ENCODE measurements at regions not wholly inside any gene's neighbourhood (a gene's known extent, or its start where the extent isn't known, plus 50 kb on each side); places are given as distances from the start of the nearest gene placed in this dataset.
"Not testable (repeated sequence)": the region's sequence is repeated elsewhere in the genome, so short reads cannot be mapped to it uniquely, and the experiment has no call there.

GRCh38 chr3:43236008-43236407 is 50.3 kb upstream of the SNRK start:
- ATAC-seq (ENCODE audit: low FRiP score) = no peak
- no peak for TF ChIP-seq CTCF (IDR thresholded peaks at IDR 0.05)
- no peak for DNase-seq (ENCODE audit: low spot score)

- ATAC-seq (ENCODE audit: low FRiP score) = no peak
- DNase-seq (ENCODE audit: low spot score) = no peak
- TF ChIP-seq CTCF (IDR thresholded peaks at IDR 0.05) = no peak
Measured at GRCh38 chr3:43233062-43233461, 53.3 kb upstream of the SNRK start.

- TF ChIP-seq CTCF (IDR thresholded peaks at IDR 0.05) = no peak
- DNase-seq (ENCODE audit: low spot score) (no peak), ATAC-seq (ENCODE audit: low FRiP score) (no peak)
Measured at GRCh38 chr3:43231276-43232000, 54.9 kb upstream of the SNRK start.

GRCh38 chr3:43229865-43230264 is 56.5 kb upstream of the SNRK start:
- DNase-seq (ENCODE audit: low spot score); ATAC-seq (ENCODE audit: low FRiP score): not testable (repeated sequence)

- ATAC-seq (ENCODE audit: low FRiP score); DNase-seq (ENCODE audit: low spot score): not testable (repeated sequence)
Measured at GRCh38 chr3:43227685-43228084, 58.7 kb upstream of the SNRK start.

- no peak for TF ChIP-seq CTCF (IDR thresholded peaks at IDR 0.05)
- ATAC-seq (ENCODE audit: low FRiP score) (no peak), DNase-seq (ENCODE audit: low spot score) (no peak)
Measured at GRCh38 chr3:43224405-43225073, 61.8 kb upstream of the SNRK start.

- ATAC-seq (ENCODE audit: low FRiP score) (no peak), DNase-seq (ENCODE audit: low spot score) (no peak)
- no peak for TF ChIP-seq CTCF (IDR thresholded peaks at IDR 0.05)
Measured at GRCh38 chr3:43223670-43224364, 62.5 kb upstream of the SNRK start.

- DNase-seq (ENCODE audit: low spot score) (no peak), ATAC-seq (ENCODE audit: low FRiP score) (no peak)
- TF ChIP-seq CTCF (IDR thresholded peaks at IDR 0.05) = no peak
Measured at GRCh38 chr3:43222590-43222989, 63.8 kb upstream of the SNRK start.
